GM12874 (cell line): ENCODE measurements at regions not wholly inside any gene's neighbourhood (a gene's known extent, or its start where the extent isn't known, plus 50 kb on each side); places are given as distances from the start of the nearest gene placed in this dataset.

Source experiments
- CTCF ChIP-seq: IDR thresholded peaks from 2 replicates; pipeline ENCODE4 v1.5.1; 2011; ENCODE audit warnings: low read depth, mild to moderate bottlenecking, control low read depth, low read length, moderate library complexity; ENCODE audit not compliant: insufficient read depth

- TF ChIP-seq CTCF = no peak
These were observed 901.8 kb downstream of the GLUD2 start for GRCh38 chrX:121949041-121949760.

- no peak for TF ChIP-seq CTCF
These were observed 911.5 kb downstream of the GLUD2 start for GRCh38 chrX:121958886-121959285.

- no peak for TF ChIP-seq CTCF
These were observed 928.3 kb downstream of the GLUD2 start for GRCh38 chrX:121975671-121976070.

GRCh38 chrX:121987163-121987562 lies 939.8 kb downstream of the GLUD2 start:
- TF ChIP-seq CTCF = no peak

GRCh38 chrX:121987835-121988234 lies 940.4 kb downstream of the GLUD2 start:
- TF ChIP-seq CTCF = no peak

GRCh38 chrX:122004127-122004526 lies 956.7 kb downstream of the GLUD2 start:
- no peak for TF ChIP-seq CTCF

GRCh38 chrX:122026665-122027064 lies 979.3 kb downstream of the GLUD2 start:
- TF ChIP-seq CTCF = no peak
